Activated CD8-positive, alpha-beta T cell treated with anti-CD3 and anti-CD28 coated beads for 36 hours (primary cell): ENCODE measurements at regions not wholly inside any gene's neighbourhood (a gene's known extent, or its start where the extent isn't known, plus 50 kb on each side); places are given as distances from the start of the nearest gene placed in this dataset.

Experiments
- ATAC-seq: fragments of 200-7000 bp; cut with Tn5 transposase; one replicate; pipeline ENCODE4 v1.10.0; 2021; ENCODE audit warnings: mild to moderate bottlenecking, moderate library complexity
- CTCF ChIA-PET: fragments of 350-600 bp; sonication (Branson Sonifier 250); formaldehyde crosslinking; loops from one replicate; lab custom pipeline; 2021; ENCODE audit warnings: antibody characterized with exemption; lab: Charles Lee
- POLR2A ChIA-PET: fragments of 350-600 bp; sonication (Branson Sonifier 250); formaldehyde crosslinking; loops from one replicate; lab custom pipeline; 2021; ENCODE audit warnings: antibody characterized with exemption; lab: Charles Lee
- DNase-seq: peaks from one replicate; pipeline ENCODE4 v3.0.0-alpha.2; 2020
- H3K27ac Mint-ChIP-seq: one replicate; pipeline ENCODE4 v1.8.0; 2021; ENCODE audit warnings: mild to moderate bottlenecking, mixed read lengths
- H3K27me3 Mint-ChIP-seq: one replicate; pipeline ENCODE4 v1.8.0; 2021; ENCODE audit warnings: mixed read lengths
- H3K36me3 Mint-ChIP-seq: one replicate; pipeline ENCODE4 v1.8.0; 2021; ENCODE audit warnings: low read depth, mixed read lengths
- H3K4me1 Mint-ChIP-seq: one replicate; pipeline ENCODE4 v1.8.0; 2021; ENCODE audit warnings: low read depth, mixed read lengths
- H3K4me3 Mint-ChIP-seq: one replicate; pipeline ENCODE4 v1.8.0; 2021; ENCODE audit warnings: mild to moderate bottlenecking, moderate library complexity, mixed read lengths
- H3K9me3 Mint-ChIP-seq: one replicate; pipeline ENCODE4 v1.8.0; 2021; ENCODE audit warnings: mixed read lengths
- intact Hi-C: fragments of 100-400 bp; cut with micrococcal nuclease; formaldehyde crosslinking; loops from one replicate; pipeline ENCODE4 v1.10.0; 2022
- TF ChIP-seq, protein P1 (sequence below): fragments of 200-600 bp; IDR thresholded peaks from one replicate; pipeline ENCODE4 v1.8.0; 2022; ENCODE audit warnings: antibody characterized with exemption, mild to moderate bottlenecking

DNA sequence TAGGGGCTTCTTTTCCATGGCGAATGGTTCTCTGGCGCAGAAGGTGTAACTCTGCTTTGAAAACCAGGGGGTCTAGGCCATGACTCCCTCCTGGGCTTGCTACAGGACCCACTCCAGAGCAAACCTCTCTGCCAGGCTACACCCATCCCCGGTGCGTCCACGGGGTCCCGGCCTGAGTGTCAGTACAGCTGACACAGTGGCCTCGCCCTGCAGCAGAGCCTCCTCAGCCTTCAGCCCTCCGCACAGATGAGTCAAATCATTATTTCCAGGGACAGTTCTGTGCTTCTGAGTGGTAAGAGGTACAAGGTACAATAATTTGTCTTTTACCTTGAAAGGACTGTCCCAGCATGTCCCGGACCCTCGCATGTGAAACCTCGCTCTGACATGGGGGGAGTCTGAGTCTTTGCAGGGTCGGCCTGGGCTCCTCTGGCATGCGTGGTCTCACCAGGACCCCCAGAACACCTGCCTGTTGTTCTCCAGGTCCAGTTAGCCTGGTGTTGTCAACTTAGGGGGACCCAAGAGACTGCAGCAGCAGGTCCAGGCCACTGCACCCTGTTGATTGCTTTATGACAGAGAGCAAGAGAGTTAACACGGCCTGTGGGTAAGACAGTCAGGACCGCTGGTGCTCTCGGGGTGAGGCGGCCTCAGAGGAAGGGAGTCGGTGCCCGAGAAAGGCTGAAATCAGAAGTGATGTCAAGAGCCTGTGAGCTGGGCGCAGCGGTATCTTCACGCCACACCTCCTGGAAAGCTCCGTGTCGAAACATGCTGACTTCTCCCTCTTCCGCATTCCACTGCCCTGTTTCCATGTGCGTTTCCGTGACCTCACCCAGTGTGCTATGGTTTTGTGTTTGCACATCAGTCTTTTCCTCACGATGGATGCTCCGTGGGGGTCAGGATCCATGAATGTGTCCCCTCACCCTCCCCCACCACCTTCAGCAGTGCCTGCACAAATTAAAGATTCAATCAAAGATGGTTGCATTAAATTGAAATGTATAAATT lies 340.1 kb downstream of the EIPR1 start:
- H3K27ac Mint-ChIP-seq: no peak overlapping the region
- H3K4me3 Mint-ChIP-seq: no peak overlapping the region
- no peaks in the 10 kb centered on the region for H3K4me1 Mint-ChIP-seq
- H3K27me3 Mint-ChIP-seq: peaks cover 5% of the 10 kb centered on the region
- peaks cover 2% of the 10 kb centered on the region for H3K9me3 Mint-ChIP-seq
- no peaks in the 10 kb centered on the region for H3K36me3 Mint-ChIP-seq
- ATAC-seq (no peak), DNase-seq (no peak)
- CTCF ChIA-PET: no interaction called here
- POLR2A ChIA-PET: no interaction called here
- TF ChIP-seq, protein P1, sequence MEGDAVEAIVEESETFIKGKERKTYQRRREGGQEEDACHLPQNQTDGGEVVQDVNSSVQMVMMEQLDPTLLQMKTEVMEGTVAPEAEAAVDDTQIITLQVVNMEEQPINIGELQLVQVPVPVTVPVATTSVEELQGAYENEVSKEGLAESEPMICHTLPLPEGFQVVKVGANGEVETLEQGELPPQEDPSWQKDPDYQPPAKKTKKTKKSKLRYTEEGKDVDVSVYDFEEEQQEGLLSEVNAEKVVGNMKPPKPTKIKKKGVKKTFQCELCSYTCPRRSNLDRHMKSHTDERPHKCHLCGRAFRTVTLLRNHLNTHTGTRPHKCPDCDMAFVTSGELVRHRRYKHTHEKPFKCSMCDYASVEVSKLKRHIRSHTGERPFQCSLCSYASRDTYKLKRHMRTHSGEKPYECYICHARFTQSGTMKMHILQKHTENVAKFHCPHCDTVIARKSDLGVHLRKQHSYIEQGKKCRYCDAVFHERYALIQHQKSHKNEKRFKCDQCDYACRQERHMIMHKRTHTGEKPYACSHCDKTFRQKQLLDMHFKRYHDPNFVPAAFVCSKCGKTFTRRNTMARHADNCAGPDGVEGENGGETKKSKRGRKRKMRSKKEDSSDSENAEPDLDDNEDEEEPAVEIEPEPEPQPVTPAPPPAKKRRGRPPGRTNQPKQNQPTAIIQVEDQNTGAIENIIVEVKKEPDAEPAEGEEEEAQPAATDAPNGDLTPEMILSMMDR: no peak
- intact Hi-C loops: no loop called here

DNA sequence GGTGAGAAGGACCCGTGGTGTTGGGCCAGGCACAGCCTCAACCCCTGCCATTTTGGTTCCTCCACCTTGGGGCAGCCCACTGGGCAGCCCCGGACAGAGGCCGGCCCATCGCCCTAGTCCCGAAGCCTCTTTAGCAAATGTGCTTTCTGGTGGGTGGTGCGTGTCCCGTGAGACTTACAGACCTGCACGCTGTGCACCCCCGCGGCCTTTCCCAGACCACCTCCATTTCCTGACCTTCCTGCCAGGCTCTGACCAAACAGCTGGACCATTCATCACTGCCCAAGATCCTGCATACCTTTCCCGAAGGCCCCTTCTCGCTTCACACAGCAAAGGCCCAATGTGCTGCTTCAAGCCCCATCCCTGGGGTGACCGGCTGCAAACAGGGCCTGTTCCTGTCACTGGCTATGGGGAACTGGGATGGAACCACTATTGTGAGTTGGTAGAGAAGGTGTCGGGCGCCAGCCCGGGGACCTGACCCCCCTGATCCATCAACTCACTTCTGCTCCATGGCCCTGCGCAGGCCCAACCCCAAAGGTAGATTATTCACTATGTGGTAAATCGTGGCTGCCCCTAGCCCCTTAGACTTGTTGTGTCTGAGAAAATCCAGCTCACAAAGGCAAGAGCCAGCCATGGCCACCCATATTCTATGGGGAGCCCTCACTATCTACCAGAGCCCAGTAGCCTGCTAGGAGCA lies 341.0 kb downstream of the EIPR1 start:
- no peak for ATAC-seq
- H3K9me3 Mint-ChIP-seq: peaks cover 2% of the 10 kb centered on the region
- H3K36me3 Mint-ChIP-seq: no peaks in the 10 kb centered on the region
- CTCF ChIA-PET: no interaction called here
- no peak overlapping the region for H3K27ac Mint-ChIP-seq
- no peaks in the 10 kb centered on the region for H3K4me1 Mint-ChIP-seq
- TF ChIP-seq, protein P1: no peak
- POLR2A ChIA-PET: no interaction called here
- no peak overlapping the region for H3K4me3 Mint-ChIP-seq
- DNase-seq: no peak
- intact Hi-C loops: no loop called here
- peaks cover 5% of the 10 kb centered on the region for H3K27me3 Mint-ChIP-seq

DNA sequence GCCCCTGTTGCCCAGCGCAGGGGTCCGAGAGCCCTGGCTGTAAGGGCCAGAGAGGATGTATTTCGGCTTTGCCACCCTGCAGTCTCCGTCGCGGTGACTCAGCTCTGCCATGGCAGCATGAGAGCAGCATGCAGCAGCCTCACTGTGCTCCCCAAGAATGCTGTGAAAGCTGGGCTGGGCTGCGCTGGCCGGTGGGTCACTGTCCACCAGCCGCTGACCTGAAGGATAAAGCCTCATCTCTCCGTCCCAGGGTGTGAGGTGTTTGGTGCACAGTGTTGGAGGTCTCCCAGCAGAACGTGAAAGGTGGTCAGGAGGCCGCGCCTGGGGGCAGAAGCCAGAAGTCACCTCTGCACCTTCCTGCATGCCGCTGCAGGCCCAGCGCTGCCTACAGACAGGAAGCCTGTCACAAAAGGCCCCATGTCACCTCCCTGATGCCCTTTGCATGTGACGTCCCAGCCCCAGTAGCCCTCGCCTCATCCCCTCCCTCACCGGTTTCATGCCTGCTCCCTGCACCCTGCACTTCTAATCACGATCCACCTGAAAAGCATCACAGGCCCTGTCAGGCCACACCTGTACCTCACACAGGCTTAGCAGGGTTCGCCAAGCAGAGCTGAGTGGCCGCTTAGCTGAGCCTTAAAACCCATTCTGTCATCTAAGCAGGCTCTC lies 342.1 kb downstream of the EIPR1 start:
- intact Hi-C loops: no loop called here
- CTCF ChIA-PET: no interaction called here
- Mint-ChIP-seq H3K9me3 (peaks cover 2% of the 10 kb centered on the region), H3K27ac (no peak overlapping the region), H3K4me3 (no peak overlapping the region), H3K27me3 (peaks cover 5% of the 10 kb centered on the region), H3K4me1 (no peaks in the 10 kb centered on the region), H3K36me3 (no peaks in the 10 kb centered on the region)
- no peak for ATAC-seq
- TF ChIP-seq, protein P1: no peak
- POLR2A ChIA-PET: no interaction called here
- DNase-seq: no peak

DNA sequence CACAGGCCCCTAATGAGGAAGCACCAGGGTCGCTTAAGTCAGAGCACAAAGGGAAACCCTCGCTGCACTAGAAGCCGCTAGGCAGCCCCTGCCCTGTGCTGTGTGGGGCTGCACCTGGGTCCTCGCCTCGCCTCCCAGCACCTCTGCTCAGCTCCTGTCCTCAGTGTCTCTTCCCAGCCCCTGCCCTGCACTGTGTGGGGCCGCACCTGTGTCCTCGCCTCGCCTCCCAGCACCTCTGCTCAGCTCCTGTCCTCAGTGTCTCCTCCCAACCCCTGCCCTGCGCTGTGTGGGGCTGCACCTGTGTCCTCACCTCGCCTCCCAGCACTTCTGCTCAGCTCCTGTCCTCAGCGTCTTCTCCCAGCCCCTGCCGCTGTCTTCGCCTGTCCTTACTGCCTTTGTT lies 342.8 kb downstream of the EIPR1 start:
- H3K4me3 Mint-ChIP-seq: no peak overlapping the region
- no peak overlapping the region for H3K27ac Mint-ChIP-seq
- H3K9me3 Mint-ChIP-seq: peaks cover 2% of the 10 kb centered on the region
- POLR2A ChIA-PET: no interaction called here
- no peaks in the 10 kb centered on the region for H3K36me3 Mint-ChIP-seq
- H3K4me1 Mint-ChIP-seq: no peaks in the 10 kb centered on the region
- no peak for ATAC-seq
- CTCF ChIA-PET: no interaction called here
- peaks cover 3% of the 10 kb centered on the region for H3K27me3 Mint-ChIP-seq
- TF ChIP-seq, protein P1: no peak
- no peak for DNase-seq
- intact Hi-C loops: no loop called here
